GM12878 (cell line): ENCODE measurements at regions not wholly inside any gene's neighbourhood (a gene's known extent, or its start where the extent isn't known, plus 50 kb on each side); places are given as distances from the start of the nearest gene placed in this dataset.

Source experiments
- ATAC-seq: fragments of 200-7000 bp; cut with Tn5 transposase; 3 replicates; pipeline ENCODE4 v1.9.1; 2020; ENCODE audit warnings: mild to moderate bottlenecking, moderate library complexity
- BruUV-seq: library from RNA; stranded (reverse); fragments of 400-500 nt; replicated peaks from 2 replicates; lab custom pipeline; 2021; lab: Mats Ljungman, UMichigan
- CTCF ChIA-PET: fragments of 300-600 bp; sonication (Branson Sonifier 250); formaldehyde crosslinking; extraction: SDS; loops from one replicate; lab custom pipeline; 2021; ENCODE audit warnings: inconsistent platforms; lab: Yijun Ruan, JAX
- POLR2A ChIA-PET: fragments of 350-600 bp; formaldehyde crosslinking; extraction: SDS; loops from one replicate; lab custom pipeline; 2021; ENCODE audit warnings: inconsistent platforms; lab: Charles Lee
- RAD21 ChIA-PET: fragments of 300-600 bp; sonication (Branson Sonifier 250); formaldehyde crosslinking; loops from one replicate; lab custom pipeline; 2023; ENCODE audit warnings: antibody characterized with exemption; ENCODE audit not compliant: unreplicated experiment; lab: Charles Lee
- SMC1A ChIA-PET: fragments of 300-600 bp; sonication (Branson Sonifier 250); formaldehyde crosslinking; loops from one replicate; lab custom pipeline; 2023; ENCODE audit not compliant: unreplicated experiment, uncharacterized antibody; lab: Charles Lee
- DNase-seq: peaks from one replicate; pipeline ENCODE4 v3.0.0-alpha.2; 2011; ENCODE audit warnings: low read depth, low spot score
- FAIRE-seq: peaks from 3 replicates; lab custom pipeline; 2011; peaks lifted over from hg19 to GRCh38; lab: Jason Lieb, UNC
- H2AFZ ChIP-seq: 2 replicates; pipeline ENCODE4 v1.6.0; 2011; ENCODE audit warnings: low read depth, low read length, control low read depth; ENCODE audit not compliant: control insufficient read depth
- H3K27ac ChIP-seq: 2 replicates; pipeline ENCODE4 v1.5.1; 2011; ENCODE audit warnings: control low read depth; ENCODE audit not compliant: control insufficient read depth, insufficient read depth
- H3K27me3 ChIP-seq, 2 experiments: replicated peaks in 1 of 2; 2 replicates each; pipeline versions ENCODE4 v1.6.0 to v1.6.1; 2011; ENCODE audit warnings: low read length in 1 of 2; ENCODE audit not compliant: control insufficient read depth in 2 of 2, insufficient read depth in 2 of 2
- H3K36me3 ChIP-seq, 2 experiments: 2 replicates each; pipeline ENCODE4 v1.5.1; 2011; ENCODE audit warnings: low read length in 1 of 2; ENCODE audit not compliant: control insufficient read depth in 2 of 2, insufficient read depth in 2 of 2
- H3K4me1 ChIP-seq: 2 replicates; pipeline ENCODE4 v1.6.1; 2011; ENCODE audit warnings: mild to moderate bottlenecking, low read length, moderate library complexity, mixed read lengths; ENCODE audit not compliant: control insufficient read depth, insufficient read depth
- H3K4me2 ChIP-seq: 2 replicates; pipeline ENCODE4 v1.6.0; 2011; ENCODE audit warnings: control low read depth; ENCODE audit not compliant: control insufficient read depth, insufficient read depth
- H3K4me3 ChIP-seq: fragments of 200-600 bp; sonication (generic); 2 replicates; pipeline ENCODE4 v1.5.1; 2016
- H3K79me2 ChIP-seq: 2 replicates; pipeline ENCODE4 v1.6.0; 2011; ENCODE audit warnings: low read length; ENCODE audit not compliant: control insufficient read depth, insufficient read depth
- H3K9ac ChIP-seq: 2 replicates; pipeline ENCODE4 v1.8.0; 2011; ENCODE audit warnings: low read length, control low read depth, mixed read lengths; ENCODE audit not compliant: control insufficient read depth, insufficient read depth
- H3K9me3 ChIP-seq: replicated peaks from 3 replicates; pipeline ENCODE4 v1.5.1; 2011; ENCODE audit warnings: mild to moderate bottlenecking, low read length; ENCODE audit not compliant: control insufficient read depth, insufficient read depth
- H4K20me1 ChIP-seq: 2 replicates; pipeline ENCODE4 v1.6.0; 2011; ENCODE audit not compliant: control insufficient read depth, insufficient read depth
- CTCF ChIP-seq, 3 experiments: IDR thresholded peaks in 2 of 3; conservative IDR thresholded peaks in 1 of 3; 2 replicates each; pipeline ENCODE4 v1.5.1; 2011; ENCODE audit warnings: low read depth in 3 of 3, low read length in 3 of 3, mild to moderate bottlenecking in 3 of 3, control low read depth in 2 of 3, moderate library complexity in 2 of 3, inconsistent platforms in 1 of 3, mixed read lengths in 1 of 3; ENCODE audit not compliant: control insufficient read depth in 2 of 3, insufficient read depth in 1 of 3; ENCODE audit errors: extremely low read depth in 1 of 3
- DPF2 ChIP-seq: fragments of 450-650 bp; IDR thresholded peaks from 2 replicates; pipeline ENCODE4 v1.6.1; 2017; ENCODE audit warnings: mild to moderate bottlenecking
- FOXM1 ChIP-seq: IDR thresholded peaks from 2 replicates; pipeline ENCODE4 v1.6.1; 2012; ENCODE audit warnings: low read depth, mild to moderate bottlenecking, inconsistent platforms, low read length, moderate library complexity
- GABPA ChIP-seq: IDR thresholded peaks from 2 replicates; pipeline ENCODE4 v1.6.1; 2014; ENCODE audit warnings: antibody characterized with exemption, low read depth, mild to moderate bottlenecking, inconsistent platforms
- MTA2 ChIP-seq: fragments of 450-650 bp; IDR thresholded peaks from 2 replicates; pipeline ENCODE4 v1.6.1; 2016; ENCODE audit warnings: low read depth, mild to moderate bottlenecking, moderate library complexity
- NFXL1 ChIP-seq: fragments of 450-650 bp; IDR thresholded peaks from 2 replicates; pipeline ENCODE4 v1.6.1; 2017; ENCODE audit warnings: antibody characterized with exemption, mild to moderate bottlenecking, borderline replicate concordance
- NR2F1 ChIP-seq: fragments of 450-650 bp; conservative IDR thresholded peaks from 2 replicates; pipeline ENCODE4 v1.6.1; 2017; ENCODE audit warnings: mild to moderate bottlenecking
- RAD51 ChIP-seq: fragments of 450-650 bp; IDR thresholded peaks from 2 replicates; pipeline ENCODE4 v1.6.1; 2016; ENCODE audit warnings: moderate library complexity, mild to moderate bottlenecking, inconsistent platforms
- YBX1 ChIP-seq: fragments of 450-650 bp; IDR thresholded peaks from 2 replicates; pipeline ENCODE4 v1.6.1; 2016; ENCODE audit warnings: antibody characterized with exemption
- ZBTB40 ChIP-seq: fragments of 450-650 bp; IDR thresholded peaks from 2 replicates; pipeline ENCODE4 v1.6.1; 2016; ENCODE audit warnings: mild to moderate bottlenecking, moderate library complexity, borderline replicate concordance
- ZNF274 ChIP-seq: IDR thresholded peaks from one replicate; pipeline ENCODE4 v1.8.0; 2011; ENCODE audit not compliant: insufficient read length, insufficient read depth
- ZSCAN29 ChIP-seq: fragments of 450-650 bp; IDR thresholded peaks from 2 replicates; pipeline ENCODE4 v1.6.1; 2017; ENCODE audit warnings: mild to moderate bottlenecking, moderate library complexity
- WGBS: methylation state at CpG from one replicate; pipeline ENCODE4 v1.1.6; 2016; ENCODE audit warnings: low lambda C conversion rate; ENCODE audit not compliant: insufficient replicate concordance, insufficient coverage; ENCODE audit errors: missing lambda C conversion rate; 5-methylcytosine and 5-hydroxymethylcytosine counted together
- in situ Hi-C: fragments of 300-500 bp; cut with MboI; formaldehyde crosslinking; loops from 9 replicates; pipeline ENCODE4 v1.14.3; 2018; ENCODE audit warnings: mixed read lengths
- intact Hi-C: fragments of 100-400 bp; cut with micrococcal nuclease; formaldehyde crosslinking; loops from one replicate; pipeline ENCODE4 v1.14.2; 2022; ENCODE audit not compliant: unreplicated experiment
- TF ChIP-seq, protein P1 (sequence below): fragments of 450-650 bp; IDR thresholded peaks from 2 replicates; pipeline ENCODE4 v1.6.1; 2016; ENCODE audit warnings: mild to moderate bottlenecking
- TF ChIP-seq, protein P2 (sequence below): fragments of 450-650 bp; IDR thresholded peaks from 2 replicates; pipeline ENCODE4 v1.6.1; 2017; ENCODE audit warnings: mild to moderate bottlenecking, moderate library complexity

DNA sequence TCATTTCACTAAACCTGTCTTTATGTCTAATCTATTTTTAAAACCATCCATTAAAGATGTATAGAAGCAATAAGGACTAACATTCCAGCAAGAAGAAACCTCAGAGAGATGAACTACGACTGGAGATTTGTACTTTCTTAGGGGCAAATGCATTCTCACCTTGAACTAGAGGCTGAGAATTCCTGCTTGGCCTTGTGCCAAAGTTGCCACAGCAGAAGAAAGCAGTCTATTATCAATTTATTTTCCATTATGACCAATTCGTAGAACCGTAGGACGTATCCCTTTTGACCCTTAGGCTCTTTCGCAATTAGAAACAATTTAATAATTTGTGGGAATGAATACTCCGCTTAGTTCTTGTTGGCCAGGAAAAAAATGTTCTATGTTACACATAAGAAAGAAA lies 1647.4 kb upstream of the CDH9 start:
- SMC1A ChIA-PET, result interaction anchor here (0.8 to 1.0 kb wide), 2 partner anchors 11 to 161 kb away, joined by 3 read pairs; no protein-coding TSS in a partner anchor
- CTCF ChIA-PET, result interaction anchor here (1.0 kb wide), 1 partner anchor 16 kb away, joined by 3 read pairs; no protein-coding TSS in a partner anchor
- Histone ChIP-seq H3K79me2 (no peaks in the 10 kb centered on the region), H4K20me1 (no peaks in the 10 kb centered on the region), H2AFZ (no peak overlapping the region), H3K4me3 (no peak overlapping the region), H3K9me3 (no peaks in the 10 kb centered on the region), H3K4me2 (no peak overlapping the region), H3K4me1 (no peaks in the 10 kb centered on the region), H3K36me3 (no peaks in the 10 kb centered on the region), H3K27ac (no peak overlapping the region), H3K27me3 (no peaks in the 10 kb centered on the region), H3K9ac (no peak overlapping the region)
- in situ Hi-C loops, result no loop called here
- WGBS, result 33% methylated on average over 6 of the region's 6 CpGs
- POLR2A ChIA-PET, result no interaction called here
- ATAC-seq (no peak), FAIRE-seq (no peak), DNase-seq (no peak)
- intact Hi-C loops, result no loop called here
- no TSS peak for BruUV-seq
- RAD21 ChIA-PET, result no interaction called here
- TF ChIP-seq ZSCAN29 (no peak), YBX1 (no peak), ZBTB40 (no peak), ZNF274 (no peak), CTCF (IDR thresholded peaks at IDR 0.05 in 2 of 3, conservative IDR thresholded peaks at IDR 0.05 in 1 of 3; ENCODE audit: control insufficient read depth in 2 of 3, extremely low read depth in 1 of 3, insufficient read depth in 1 of 3, low read depth in 3 of 3, low read length in 3 of 3) (no peak), MTA2 (no peak), DPF2 (no peak), NR2F1 (no peak), NFXL1 (no peak), GABPA (no peak), RAD51 (no peak), FOXM1 (no peak)
- TF ChIP-seq, protein P1, sequence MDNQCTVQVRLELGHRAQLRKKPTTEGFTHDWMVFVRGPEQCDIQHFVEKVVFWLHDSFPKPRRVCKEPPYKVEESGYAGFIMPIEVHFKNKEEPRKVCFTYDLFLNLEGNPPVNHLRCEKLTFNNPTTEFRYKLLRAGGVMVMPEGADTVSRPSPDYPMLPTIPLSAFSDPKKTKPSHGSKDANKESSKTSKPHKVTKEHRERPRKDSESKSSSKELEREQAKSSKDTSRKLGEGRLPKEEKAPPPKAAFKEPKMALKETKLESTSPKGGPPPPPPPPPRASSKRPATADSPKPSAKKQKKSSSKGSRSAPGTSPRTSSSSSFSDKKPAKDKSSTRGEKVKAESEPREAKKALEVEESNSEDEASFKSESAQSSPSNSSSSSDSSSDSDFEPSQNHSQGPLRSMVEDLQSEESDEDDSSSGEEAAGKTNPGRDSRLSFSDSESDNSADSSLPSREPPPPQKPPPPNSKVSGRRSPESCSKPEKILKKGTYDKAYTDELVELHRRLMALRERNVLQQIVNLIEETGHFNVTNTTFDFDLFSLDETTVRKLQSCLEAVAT, result no peak
- TF ChIP-seq, protein P2, sequence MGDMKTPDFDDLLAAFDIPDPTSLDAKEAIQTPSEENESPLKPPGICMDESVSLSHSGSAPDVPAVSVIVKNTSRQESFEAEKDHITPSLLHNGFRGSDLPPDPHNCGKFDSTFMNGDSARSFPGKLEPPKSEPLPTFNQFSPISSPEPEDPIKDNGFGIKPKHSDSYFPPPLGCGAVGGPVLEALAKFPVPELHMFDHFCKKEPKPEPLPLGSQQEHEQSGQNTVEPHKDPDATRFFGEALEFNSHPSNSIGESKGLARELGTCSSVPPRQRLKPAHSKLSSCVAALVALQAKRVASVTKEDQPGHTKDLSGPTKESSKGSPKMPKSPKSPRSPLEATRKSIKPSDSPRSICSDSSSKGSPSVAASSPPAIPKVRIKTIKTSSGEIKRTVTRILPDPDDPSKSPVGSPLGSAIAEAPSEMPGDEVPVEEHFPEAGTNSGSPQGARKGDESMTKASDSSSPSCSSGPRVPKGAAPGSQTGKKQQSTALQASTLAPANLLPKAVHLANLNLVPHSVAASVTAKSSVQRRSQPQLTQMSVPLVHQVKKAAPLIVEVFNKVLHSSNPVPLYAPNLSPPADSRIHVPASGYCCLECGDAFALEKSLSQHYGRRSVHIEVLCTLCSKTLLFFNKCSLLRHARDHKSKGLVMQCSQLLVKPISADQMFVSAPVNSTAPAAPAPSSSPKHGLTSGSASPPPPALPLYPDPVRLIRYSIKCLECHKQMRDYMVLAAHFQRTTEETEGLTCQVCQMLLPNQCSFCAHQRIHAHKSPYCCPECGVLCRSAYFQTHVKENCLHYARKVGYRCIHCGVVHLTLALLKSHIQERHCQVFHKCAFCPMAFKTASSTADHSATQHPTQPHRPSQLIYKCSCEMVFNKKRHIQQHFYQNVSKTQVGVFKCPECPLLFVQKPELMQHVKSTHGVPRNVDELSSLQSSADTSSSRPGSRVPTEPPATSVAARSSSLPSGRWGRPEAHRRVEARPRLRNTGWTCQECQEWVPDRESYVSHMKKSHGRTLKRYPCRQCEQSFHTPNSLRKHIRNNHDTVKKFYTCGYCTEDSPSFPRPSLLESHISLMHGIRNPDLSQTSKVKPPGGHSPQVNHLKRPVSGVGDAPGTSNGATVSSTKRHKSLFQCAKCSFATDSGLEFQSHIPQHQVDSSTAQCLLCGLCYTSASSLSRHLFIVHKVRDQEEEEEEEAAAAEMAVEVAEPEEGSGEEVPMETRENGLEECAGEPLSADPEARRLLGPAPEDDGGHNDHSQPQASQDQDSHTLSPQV, result no peak
